Gastrocnemius medialis (tissue), 4 donors: ENCODE measurements at regions not wholly inside any gene's neighbourhood (a gene's known extent, or its start where the extent isn't known, plus 50 kb on each side); places are given as distances from the start of the nearest gene placed in this dataset.

Experiments used
- ATAC-seq, 2 donors: fragments of 150-250 bp; one replicate each; pipeline ENCODE4 v1.9.1; 2016
- DNase-seq, 2 donors: peaks; one replicate each; pipeline ENCODE4 v3.0.0-alpha.2; 2019
- H3K27ac ChIP-seq, 4 donors: fragments of 200-600 bp; sonication (generic); 1 replicate in 1 of 4; 2 replicates in 3 of 4; pipeline ENCODE4 v1.5.1; 2016 to 2018; ENCODE audit warnings: mild to moderate bottlenecking in 2 of 4, moderate library complexity in 1 of 4
- H3K27me3 ChIP-seq, 3 donors: fragments of 200-600 bp; sonication (generic) in 2 of 3; 1 replicate in 1 of 3; 2 replicates in 2 of 3; pipeline versions ENCODE4 v1.5.1 to v1.6.0; 2016 to 2019; ENCODE audit warnings: mild to moderate bottlenecking in 1 of 3, moderate library complexity in 1 of 3
- H3K36me3 ChIP-seq, 2 donors: fragments of 200-600 bp; sonication (generic) in 1 of 2; one replicate each; pipeline ENCODE4 v1.5.1; 2017 to 2018
- H3K4me1 ChIP-seq, 2 donors: fragments of 200-600 bp; sonication (generic) in 1 of 2; one replicate each; pipeline ENCODE4 v1.5.1; 2016 to 2017; ENCODE audit warnings: mild to moderate bottlenecking in 2 of 2
- H3K4me3 ChIP-seq, 4 donors: fragments of 200-600 bp; sonication (generic) in 3 of 4; 1 replicate in 1 of 4; 2 replicates in 3 of 4; pipeline ENCODE4 v1.5.1; 2016 to 2019; ENCODE audit warnings: mild to moderate bottlenecking in 2 of 4
- H3K9me3 ChIP-seq, 3 donors: fragments of 200-600 bp; sonication (generic) in 2 of 3; 1 replicate in 1 of 3; 2 replicates in 2 of 3; pipeline ENCODE4 v1.5.1; 2016 to 2019
- CTCF ChIP-seq, 5 experiments: fragments of 450-650 bp in 3 of 5; fragments of 200-600 bp in 2 of 5; sonication (generic) in 2 of 5; IDR thresholded peaks in 4 of 5; conservative IDR thresholded peaks in 1 of 5; 1 replicate in 4 of 5; 2 replicates in 1 of 5; pipeline ENCODE4 v1.5.1; 2016 to 2019; ENCODE audit warnings: antibody characterized with exemption in 5 of 5, mild to moderate bottlenecking in 3 of 5, moderate library complexity in 3 of 5
- POLR2A ChIP-seq, 2 donors: fragments of 450-650 bp; IDR thresholded peaks; one replicate each; pipeline ENCODE4 v1.6.1; 2017; ENCODE audit warnings: antibody characterized with exemption in 2 of 2, mild to moderate bottlenecking in 2 of 2, moderate library complexity in 2 of 2
- in situ Hi-C, 4 donors: fragments of 200-750 bp; cut with MboI; loops; one replicate each; pipeline versions ENCODE4 v1.15.0 to v1.8.0; 2017; ENCODE audit warnings: low sequenced_read_pairs in 4 of 4
- intact Hi-C: fragments of 100-400 bp; cut with DNase I; formaldehyde crosslinking; loops from one replicate; pipeline ENCODE4 v1.15.1; 2023; ENCODE audit warnings: low total_unique reads

- H3K4me3 ChIP-seq, result no peak overlapping the region
- no peak overlapping the region for H3K27ac ChIP-seq
- in situ Hi-C loops, result no loop called here
- DNase-seq (no peak), ATAC-seq (no peak)
- H3K27me3 ChIP-seq, result no peaks in the 10 kb centered on the region
- TF ChIP-seq POLR2A (IDR thresholded peaks at IDR 0.05) (no peak), CTCF (IDR thresholded peaks at IDR 0.05 in 4 of 5, conservative IDR thresholded peaks at IDR 0.05 in 1 of 5) (no peak)
- H3K4me1 ChIP-seq, result no peaks in the 10 kb centered on the region
- H3K36me3 ChIP-seq, result no peaks in the 10 kb centered on the region
- no peaks in the 10 kb centered on the region for H3K9me3 ChIP-seq
- intact Hi-C loops, result no loop called here
These were observed 365.9 kb downstream of the REEP3 start for GRCh38 chr10:63887023-63887589.

- Histone ChIP-seq H3K27me3 (no peaks in the 10 kb centered on the region), H3K36me3 (no peaks in the 10 kb centered on the region), H3K4me3 (no peak overlapping the region), H3K4me1 (no peaks in the 10 kb centered on the region), H3K27ac (no peak overlapping the region), H3K9me3 (no peaks in the 10 kb centered on the region)
- in situ Hi-C loops, result no loop called here
- TF ChIP-seq CTCF (IDR thresholded peaks at IDR 0.05 in 4 of 5, conservative IDR thresholded peaks at IDR 0.05 in 1 of 5) (no peak), POLR2A (IDR thresholded peaks at IDR 0.05) (no peak)
- intact Hi-C loops, result no loop called here
- DNase-seq, result no peak
- no peak for ATAC-seq
These were observed 366.6 kb downstream of the REEP3 start for GRCh38 chr10:63887600-63888370.

- Histone ChIP-seq H3K36me3 (no peaks in the 10 kb centered on the region), H3K27ac (no peak overlapping the region), H3K4me1 (no peaks in the 10 kb centered on the region), H3K4me3 (no peak overlapping the region), H3K27me3 (no peaks in the 10 kb centered on the region), H3K9me3 (no peaks in the 10 kb centered on the region)
- TF ChIP-seq POLR2A (IDR thresholded peaks at IDR 0.05) (no peak), CTCF (IDR thresholded peaks at IDR 0.05 in 4 of 5, conservative IDR thresholded peaks at IDR 0.05 in 1 of 5) (no peak)
- intact Hi-C loops, result no loop called here
- DNase-seq (no peak), ATAC-seq (no peak)
- in situ Hi-C loops, result no loop called here
These were observed 368.6 kb downstream of the REEP3 start for GRCh38 chr10:63889803-63890202.

GRCh38 chr10:63896992-63897391 is 375.8 kb downstream of the REEP3 start:
- DNase-seq (no peak), ATAC-seq (no peak)
- Histone ChIP-seq H3K9me3 (no peaks in the 10 kb centered on the region), H3K27ac (no peak overlapping the region), H3K4me1 (no peaks in the 10 kb centered on the region), H3K27me3 (no peaks in the 10 kb centered on the region), H3K4me3 (no peak overlapping the region), H3K36me3 (no peaks in the 10 kb centered on the region)
- no peak for TF ChIP-seq POLR2A (IDR thresholded peaks at IDR 0.05)
- TF ChIP-seq CTCF (IDR thresholded peaks at IDR 0.05 in 4 of 5, conservative IDR thresholded peaks at IDR 0.05 in 1 of 5), result no peak
- in situ Hi-C loops (no loop called here), intact Hi-C loops (no loop called here)
